Fibroblast of skin of right biceps (primary cell): ENCODE measurements at regions not wholly inside any gene's neighbourhood (a gene's known extent, or its start where the extent isn't known, plus 50 kb on each side); places are given as distances from the start of the nearest gene placed in this dataset.
"Not testable (repeated sequence)": the region's sequence is repeated elsewhere in the genome, so short reads cannot be mapped to it uniquely, and the experiment has no call there.

Experiments
- DNase-seq: peaks from one replicate; pipeline ENCODE4 v3.0.0-alpha.2; 2013

GRCh38 chr2:60230596-60230995 lies 322.9 kb downstream of the BCL11A start:
- no peak for DNase-seq

- DNase-seq: no peak
These were observed 323.4 kb downstream of the BCL11A start for GRCh38 chr2:60230037-60230436.

- no peak for DNase-seq
These were observed 326.5 kb downstream of the BCL11A start for GRCh38 chr2:60226943-60227342.

- no peak for DNase-seq
These were observed 327.3 kb downstream of the BCL11A start for GRCh38 chr2:60226191-60226590.

GRCh38 chr2:60223859-60224258 lies 329.6 kb downstream of the BCL11A start:
- DNase-seq: no peak

GRCh38 chr2:60221098-60221497 lies 332.4 kb downstream of the BCL11A start:
- no peak for DNase-seq

GRCh38 chr2:60219536-60219935 lies 333.9 kb downstream of the BCL11A start:
- no peak for DNase-seq

- DNase-seq: no peak
These were observed 336.9 kb downstream of the BCL11A start for GRCh38 chr2:60216452-60216995.

GRCh38 chr2:60215386-60215901 lies 338.0 kb downstream of the BCL11A start:
- DNase-seq: no peak

- DNase-seq: no peak
These were observed 338.9 kb downstream of the BCL11A start for GRCh38 chr2:60214626-60214875.

GRCh38 chr2:60213865-60214625 lies 339.4 kb downstream of the BCL11A start:
- peak; percentile 68 for DNase-seq

GRCh38 chr2:60212181-60212945 lies 341.1 kb downstream of the BCL11A start:
- DNase-seq: no peak

- not testable (repeated sequence) for DNase-seq
These were observed 364.4 kb downstream of the BCL11A start for GRCh38 chr2:60189006-60189405.

- DNase-seq: no peak
These were observed 378.2 kb downstream of the BCL11A start for GRCh38 chr2:60175290-60175689.

GRCh38 chr2:60174146-60174545 lies 379.3 kb downstream of the BCL11A start:
- no peak for DNase-seq

- no peak for DNase-seq
These were observed 380.7 kb downstream of the BCL11A start for GRCh38 chr2:60172801-60173200.

GRCh38 chr2:60170272-60170671 lies 383.2 kb downstream of the BCL11A start:
- no peak for DNase-seq

- DNase-seq: no peak
These were observed 385.2 kb downstream of the BCL11A start for GRCh38 chr2:60168247-60168646.

- DNase-seq: no peak
These were observed 386.4 kb downstream of the BCL11A start for GRCh38 chr2:60167089-60167488.

- DNase-seq: no peak
These were observed 389.8 kb downstream of the BCL11A start for GRCh38 chr2:60163691-60164090.

GRCh38 chr2:60159519-60159918 lies 393.9 kb downstream of the BCL11A start:
- DNase-seq: no peak

GRCh38 chr2:60158262-60158661 lies 395.2 kb downstream of the BCL11A start:
- DNase-seq: no peak

GRCh38 chr2:60157283-60157682 lies 396.2 kb downstream of the BCL11A start:
- DNase-seq: no peak

GRCh38 chr2:60154142-60154541 lies 399.3 kb downstream of the BCL11A start:
- no peak for DNase-seq
